Glutamatergic neuron (in vitro differentiated cells): ENCODE measurements at regions not wholly inside any gene's neighbourhood (a gene's known extent, or its start where the extent isn't known, plus 50 kb on each side); places are given as distances from the start of the nearest gene placed in this dataset.

Experiments
- DNase-seq: peaks from one replicate; pipeline ENCODE4 v3.0.0; 2022
- H3K27ac Mint-ChIP-seq: one replicate; pipeline ENCODE4 v1.8.0; 2020; ENCODE audit warnings: mild to moderate bottlenecking, mixed read lengths, inconsistent platforms; ENCODE audit not compliant: unreplicated experiment
- H3K27me3 Mint-ChIP-seq: one replicate; pipeline ENCODE4 v1.8.0; 2020; ENCODE audit warnings: mild to moderate bottlenecking, moderate library complexity, mixed read lengths, inconsistent platforms; ENCODE audit not compliant: unreplicated experiment
- H3K36me3 Mint-ChIP-seq: one replicate; pipeline ENCODE4 v1.8.0; 2020; ENCODE audit warnings: mild to moderate bottlenecking, mixed read lengths, inconsistent platforms; ENCODE audit not compliant: unreplicated experiment
- H3K4me1 Mint-ChIP-seq: one replicate; pipeline ENCODE4 v1.8.0; 2020; ENCODE audit warnings: mild to moderate bottlenecking, low read depth, mixed read lengths, inconsistent platforms; ENCODE audit not compliant: unreplicated experiment
- H3K4me3 Mint-ChIP-seq: one replicate; pipeline ENCODE4 v1.8.0; 2020; ENCODE audit warnings: mild to moderate bottlenecking, mixed read lengths, inconsistent platforms; ENCODE audit not compliant: unreplicated experiment
- H3K9me3 Mint-ChIP-seq: one replicate; pipeline ENCODE4 v1.8.0; 2020; ENCODE audit warnings: mild to moderate bottlenecking, moderate library complexity, mixed read lengths, inconsistent platforms; ENCODE audit not compliant: unreplicated experiment
- CTCF ChIP-seq: fragments of 200-600 bp; sonication (generic); IDR thresholded peaks from one replicate; pipeline ENCODE4 v1.5.0; 2021; ENCODE audit not compliant: partially characterized antibody, unreplicated experiment

GRCh38 chr5:44663991-44664710 lies 144.6 kb upstream of the MRPS30 start:
- no peak for DNase-seq
- Mint-ChIP-seq H3K27ac (no peak overlapping the region), H3K36me3 (no peaks in the 10 kb centered on the region), H3K27me3 (no peaks in the 10 kb centered on the region), H3K4me1 (no peaks in the 10 kb centered on the region), H3K4me3 (no peak overlapping the region), H3K9me3 (peaks cover 2% of the 10 kb centered on the region)
- TF ChIP-seq CTCF = no peak

DNA sequence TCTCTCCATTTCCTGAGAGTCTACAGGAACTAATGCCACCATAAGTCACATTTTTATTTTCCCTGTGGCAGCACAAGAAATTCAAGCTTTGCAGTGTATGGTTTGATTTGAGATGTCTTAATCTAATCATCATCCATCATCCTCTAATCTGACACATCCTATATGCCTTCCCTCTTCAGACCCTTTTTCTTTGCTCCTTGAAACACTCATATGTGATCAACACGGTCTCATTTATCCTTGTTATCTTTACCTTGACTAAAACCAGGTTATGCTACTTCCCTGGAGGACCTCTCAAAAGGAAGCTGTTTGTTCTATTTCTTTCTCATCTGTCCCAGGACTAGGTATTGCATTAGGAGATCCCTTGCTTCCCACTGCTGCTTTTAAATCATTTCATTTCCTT lies 146.9 kb upstream of the MRPS30 start:
- no peaks in the 10 kb centered on the region for H3K27me3 Mint-ChIP-seq
- no peaks in the 10 kb centered on the region for H3K36me3 Mint-ChIP-seq
- DNase-seq = no peak
- no peak for TF ChIP-seq CTCF
- peak overlapping the region; percentile 31 for H3K27ac Mint-ChIP-seq
- H3K4me1 Mint-ChIP-seq = no peaks in the 10 kb centered on the region
- peaks cover 4% of the 10 kb centered on the region for H3K9me3 Mint-ChIP-seq
- no peak overlapping the region for H3K4me3 Mint-ChIP-seq

- DNase-seq = no peak
- peaks cover 4% of the 10 kb centered on the region for H3K9me3 Mint-ChIP-seq
- H3K27ac Mint-ChIP-seq = no peak overlapping the region
- H3K36me3 Mint-ChIP-seq = peaks cover 8% of the 10 kb centered on the region
- no peaks in the 10 kb centered on the region for H3K4me1 Mint-ChIP-seq
- H3K4me3 Mint-ChIP-seq = no peak overlapping the region
- TF ChIP-seq CTCF = no peak
- H3K27me3 Mint-ChIP-seq = no peaks in the 10 kb centered on the region
Observed at GRCh38 chr5:44660251-44660650, 148.5 kb upstream of the MRPS30 start.

DNA sequence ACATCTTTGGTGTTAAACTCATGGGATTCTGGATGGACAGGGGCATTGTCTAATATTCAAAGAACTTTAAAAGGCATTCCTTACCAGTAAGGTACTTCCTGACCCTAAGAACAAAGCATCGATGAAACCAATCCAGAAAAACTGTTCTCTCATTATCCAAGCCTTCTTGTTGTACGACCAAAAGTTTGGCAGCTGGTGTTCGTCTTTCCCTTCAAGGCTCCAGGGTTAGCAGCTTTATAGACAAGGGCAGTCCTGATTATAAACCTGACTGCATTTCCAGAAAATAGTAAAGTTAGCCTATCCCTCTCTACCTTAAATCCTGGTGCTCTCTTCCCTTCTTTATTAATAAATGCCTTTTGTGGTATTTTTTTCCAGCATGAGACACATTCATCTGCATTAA lies 149.4 kb upstream of the MRPS30 start:
- no peak for DNase-seq
- Mint-ChIP-seq H3K9me3 (peaks cover 4% of the 10 kb centered on the region), H3K36me3 (peaks cover 9% of the 10 kb centered on the region), H3K27ac (no peak overlapping the region), H3K4me3 (no peak overlapping the region), H3K4me1 (no peaks in the 10 kb centered on the region), H3K27me3 (no peaks in the 10 kb centered on the region)
- no peak for TF ChIP-seq CTCF

DNA sequence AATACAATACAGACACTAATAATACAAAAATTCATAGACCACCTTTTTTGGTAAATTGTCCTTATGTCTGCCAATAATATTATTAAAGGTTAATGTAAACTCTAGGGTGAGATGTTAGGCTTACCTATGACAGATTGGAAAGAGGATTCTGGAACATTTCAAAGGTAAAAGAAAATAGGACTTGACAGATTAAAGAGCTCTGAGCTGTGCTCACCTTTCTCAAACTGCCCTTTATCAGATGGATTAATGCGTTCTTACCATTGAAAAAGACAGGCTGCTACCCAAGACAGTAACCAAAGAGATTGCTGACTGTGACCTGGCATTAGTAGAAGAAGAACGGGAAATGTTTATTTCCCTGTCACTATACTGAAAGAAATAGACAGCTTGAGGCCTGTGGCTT lies 156.1 kb upstream of the MRPS30 start:
- H3K4me3 Mint-ChIP-seq = no peak overlapping the region
- no peak for TF ChIP-seq CTCF
- peaks cover 3% of the 10 kb centered on the region for H3K9me3 Mint-ChIP-seq
- no peaks in the 10 kb centered on the region for H3K27me3 Mint-ChIP-seq
- no peak overlapping the region for H3K27ac Mint-ChIP-seq
- no peaks in the 10 kb centered on the region for H3K4me1 Mint-ChIP-seq
- DNase-seq = no peak
- H3K36me3 Mint-ChIP-seq = peaks cover 9% of the 10 kb centered on the region
